ENCODE measurements at regions not wholly inside any gene's neighbourhood (a gene's known extent, or its start where the extent isn't known, plus 50 kb on each side); places are given as distances from the start of the nearest gene placed in this dataset.

- no peak for DNase-seq
- H3K27ac ChIP-seq: no peak overlapping the region
- in situ Hi-C loops (cut with HindIII; ENCODE audit: low pct_ligation_motif_present, low sequenced_read_pairs): no loop called here
- H3K4me3 ChIP-seq (ENCODE audit: low read depth, low read length): no peak overlapping the region
- H3K27me3 ChIP-seq (replicated peaks): no peaks in the 10 kb centered on the region
- H3K36me3 ChIP-seq (replicated peaks): no peaks in the 10 kb centered on the region
- TF ChIP-seq CTCF (IDR thresholded peaks at IDR 0.05; ENCODE audit: low read depth, low read length, missing control alignments): no peak
Measured at GRCh38 chr5:42896523-42896922, 84.8 kb upstream of the SELENOP start.

- peak; percentile 47 for TF ChIP-seq CTCF (IDR thresholded peaks at IDR 0.05; ENCODE audit: low read depth, low read length, missing control alignments)
- in situ Hi-C loops (cut with HindIII; ENCODE audit: low pct_ligation_motif_present, low sequenced_read_pairs): no loop called here
- no peak overlapping the region for H3K27ac ChIP-seq
- no peak for DNase-seq
- H3K27me3 ChIP-seq (replicated peaks): no peaks in the 10 kb centered on the region
- H3K4me3 ChIP-seq (ENCODE audit: low read depth, low read length): no peak overlapping the region
- H3K36me3 ChIP-seq (replicated peaks): no peaks in the 10 kb centered on the region
Measured at GRCh38 chr5:42894057-42894456, 82.4 kb upstream of the SELENOP start.

DNA sequence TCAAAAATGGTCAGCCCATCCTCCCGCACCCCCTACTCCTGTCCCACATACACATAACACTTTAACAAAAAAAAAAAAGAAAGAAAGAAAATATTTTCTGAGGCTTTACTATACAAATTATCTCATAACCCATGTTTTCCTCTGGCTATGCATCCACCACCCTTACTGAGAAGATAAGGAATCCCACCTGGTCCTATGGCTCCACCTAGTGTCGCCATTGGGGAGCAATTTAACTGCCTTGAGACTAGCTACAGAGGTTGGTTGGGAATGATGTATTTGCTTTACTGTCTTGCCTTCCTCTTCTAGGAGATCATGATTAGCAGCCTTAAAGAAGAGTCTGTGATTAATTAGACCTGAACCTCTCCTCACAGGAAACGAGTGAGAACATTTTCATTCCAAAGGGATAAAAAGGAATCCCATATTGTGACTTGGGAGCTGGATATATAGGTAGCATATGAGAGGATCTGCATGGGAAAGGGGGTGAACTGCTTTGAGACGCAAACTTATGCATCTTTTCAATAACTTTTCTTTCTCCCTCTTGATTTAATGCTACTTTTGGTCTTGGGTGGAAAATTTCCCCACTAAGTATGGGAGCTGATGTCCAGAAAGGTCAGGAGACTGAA is 77.7 kb upstream of the SELENOP start:
- DNase-seq: peak; percentile 62
- TF ChIP-seq CTCF (IDR thresholded peaks at IDR 0.05; ENCODE audit: low read depth, low read length, missing control alignments): peak; percentile 96
- H3K27me3 ChIP-seq (replicated peaks): peaks cover 2% of the 10 kb centered on the region
- no peak overlapping the region for H3K27ac ChIP-seq
- H3K36me3 ChIP-seq (replicated peaks): no peaks in the 10 kb centered on the region
- no peak overlapping the region for H3K4me3 ChIP-seq (ENCODE audit: low read depth, low read length)
- in situ Hi-C loops (cut with HindIII; ENCODE audit: low pct_ligation_motif_present, low sequenced_read_pairs): no loop called here

GRCh38 chr5:42888771-42889170 is 77.1 kb upstream of the SELENOP start:
- in situ Hi-C loops (cut with HindIII; ENCODE audit: low pct_ligation_motif_present, low sequenced_read_pairs): no loop called here
- no peaks in the 10 kb centered on the region for H3K36me3 ChIP-seq (replicated peaks)
- DNase-seq: no peak
- no peak overlapping the region for H3K4me3 ChIP-seq (ENCODE audit: low read depth, low read length)
- no peak overlapping the region for H3K27ac ChIP-seq
- no peak for TF ChIP-seq CTCF (IDR thresholded peaks at IDR 0.05; ENCODE audit: low read depth, low read length, missing control alignments)
- peaks cover 2% of the 10 kb centered on the region for H3K27me3 ChIP-seq (replicated peaks)

DNA sequence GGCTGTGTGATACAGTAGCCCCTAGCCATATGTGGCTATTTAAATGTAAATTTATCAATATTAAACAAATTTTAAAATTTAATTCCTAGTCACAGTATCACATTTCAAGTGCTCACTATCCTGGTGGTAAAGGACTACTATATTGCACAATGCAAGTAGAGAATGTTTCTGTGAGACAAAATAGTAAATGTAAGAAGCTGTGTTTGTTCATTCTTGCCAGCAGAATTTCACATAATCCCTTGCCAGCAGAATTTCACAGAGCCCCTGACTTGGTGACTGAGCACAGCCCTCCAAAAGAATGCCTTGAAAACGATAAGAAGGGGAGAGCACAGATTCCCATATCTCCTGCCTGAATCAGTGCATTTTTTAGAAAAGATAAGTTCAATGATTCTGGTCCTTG is 75.9 kb upstream of the SELENOP start:
- DNase-seq: no peak
- in situ Hi-C loops (cut with HindIII; ENCODE audit: low pct_ligation_motif_present, low sequenced_read_pairs): no loop called here
- Histone ChIP-seq H3K27me3 (replicated peaks) (peaks cover 2% of the 10 kb centered on the region), H3K27ac (no peak overlapping the region), H3K36me3 (replicated peaks) (no peaks in the 10 kb centered on the region), H3K4me3 (ENCODE audit: low read depth, low read length) (no peak overlapping the region)
- no peak for TF ChIP-seq CTCF (IDR thresholded peaks at IDR 0.05; ENCODE audit: low read depth, low read length, missing control alignments)

DNA sequence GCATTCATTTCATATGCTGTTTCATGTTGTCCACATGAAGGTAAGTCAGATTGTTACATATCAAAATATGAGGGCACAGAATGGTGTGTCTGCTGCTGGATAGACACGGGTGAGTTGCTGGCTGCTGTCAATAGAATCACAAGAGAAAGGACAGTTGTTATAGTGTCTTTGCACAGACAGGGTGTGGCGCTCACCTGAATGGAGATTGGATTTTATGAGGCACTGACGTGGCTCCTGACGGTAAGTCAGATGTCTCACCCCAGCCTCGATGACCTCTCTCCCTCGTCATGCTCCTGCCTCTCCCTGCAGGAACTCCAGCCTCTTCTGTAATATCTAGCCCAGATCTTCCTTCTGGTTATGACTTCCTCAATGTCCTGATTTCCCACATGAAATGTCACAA is 75.4 kb upstream of the SELENOP start:
- TF ChIP-seq CTCF (IDR thresholded peaks at IDR 0.05; ENCODE audit: low read depth, low read length, missing control alignments): no peak
- in situ Hi-C loops (cut with HindIII; ENCODE audit: low pct_ligation_motif_present, low sequenced_read_pairs): no loop called here
- no peak for DNase-seq
- Histone ChIP-seq H3K4me3 (ENCODE audit: low read depth, low read length) (no peak overlapping the region), H3K27ac (no peak overlapping the region), H3K36me3 (replicated peaks) (no peaks in the 10 kb centered on the region), H3K27me3 (replicated peaks) (peaks cover 2% of the 10 kb centered on the region)
